HEK293 (cell line): ENCODE measurements at regions not wholly inside any gene's neighbourhood (a gene's known extent, or its start where the extent isn't known, plus 50 kb on each side); places are given as distances from the start of the nearest gene placed in this dataset.

ENCODE experiments used
- CTCF ChIA-PET: fragments of 350-600 bp; formaldehyde crosslinking; extraction: SDS; loops from one replicate; lab custom pipeline; 2021; ENCODE audit warnings: antibody characterized with exemption; lab: Yijun Ruan, JAX
- POLR2A ChIA-PET: fragments of 300-600 bp; formaldehyde crosslinking; extraction: SDS; loops from one replicate; lab custom pipeline; 2020; ENCODE audit warnings: antibody characterized with exemption, inconsistent platforms; lab: Yijun Ruan, JAX
- H3K27ac ChIP-seq: fragments of 200-500 bp; sonication (Bioruptor generic); 2 replicates; pipeline ENCODE4 v1.5.1; 2014; ENCODE audit warnings: low read depth, low read length, control low read depth, inconsistent platforms; ENCODE audit errors: extremely low read depth
- H3K36me3 ChIP-seq, 2 experiments: fragments of 200-500 bp in 1 of 2; sonication (Bioruptor generic) in 1 of 2; 1 replicate in 1 of 2; 2 replicates in 1 of 2; pipeline ENCODE4 v1.5.1; 2014 to 2017; ENCODE audit warnings: inconsistent platforms in 2 of 2, low read length in 2 of 2; ENCODE audit not compliant: control insufficient read depth in 2 of 2, insufficient read depth in 1 of 2
- H3K4me1 ChIP-seq: fragments of 200-500 bp; sonication (Bioruptor generic); 2 replicates; pipeline ENCODE4 v1.5.1; 2014; ENCODE audit warnings: mild to moderate bottlenecking, low read length, inconsistent platforms; ENCODE audit not compliant: control insufficient read depth, insufficient read depth
- H3K4me3 ChIP-seq: 2 replicates; pipeline ENCODE4 v1.5.1; 2011; ENCODE audit warnings: low read depth, mild to moderate bottlenecking, control low read depth, low read length, moderate library complexity
- H3K9me3 ChIP-seq: fragments of 200-500 bp; sonication (Bioruptor generic); 2 replicates; pipeline ENCODE4 v1.5.1; 2014; ENCODE audit warnings: low read depth, low read length, inconsistent platforms; ENCODE audit not compliant: control insufficient read depth, insufficient read depth
- ELK4 ChIP-seq: IDR thresholded peaks from 2 replicates; pipeline ENCODE4 v1.6.1; 2011; ENCODE audit warnings: mild to moderate bottlenecking, low read depth, low read length, borderline replicate concordance
- GFI1B ChIP-seq: fragments of 450-650 bp; formaldehyde crosslinking; IDR thresholded peaks from 2 replicates; pipeline ENCODE4 v1.5.1; 2016; ENCODE audit warnings: missing biosample characterization, missing genetic modification characterization
- GLI2 ChIP-seq: fragments of 450-650 bp; formaldehyde crosslinking; IDR thresholded peaks from 2 replicates; pipeline ENCODE4; 2017; ENCODE audit warnings: missing biosample characterization, missing genetic modification characterization, low read depth, borderline replicate concordance
- IKZF3 ChIP-seq: fragments of 450-650 bp; IDR thresholded peaks from 2 replicates; pipeline ENCODE4 v1.5.0; 2018; ENCODE audit warnings: missing biosample characterization, mild to moderate bottlenecking, missing genetic modification characterization, moderate library complexity
- KLF1 ChIP-seq: fragments of 450-650 bp; formaldehyde crosslinking; IDR thresholded peaks from 2 replicates; pipeline ENCODE4 v1.5.1; 2016; ENCODE audit warnings: missing biosample characterization, missing genetic modification characterization
- PBX3 ChIP-seq: sonication (generic); formaldehyde crosslinking; IDR thresholded peaks from 2 replicates; pipeline ENCODE4 v1.8.1; 2022; ENCODE audit warnings: mild to moderate bottlenecking, moderate library complexity, missing genetic modification reagents
- ZBTB1 ChIP-seq: fragments of 450-650 bp; formaldehyde crosslinking; IDR thresholded peaks from 2 replicates; pipeline ENCODE4 v1.5.1; 2016; ENCODE audit warnings: missing biosample characterization, missing genetic modification characterization
- ZBTB49 ChIP-seq: fragments of 450-650 bp; formaldehyde crosslinking; IDR thresholded peaks from 2 replicates; pipeline ENCODE4 v1.5.1; 2016; ENCODE audit warnings: missing biosample characterization, missing genetic modification characterization, low read depth
- ZEB2 ChIP-seq: fragments of 450-650 bp; formaldehyde crosslinking; IDR thresholded peaks from 2 replicates; pipeline ENCODE4 v1.5.1; 2016; ENCODE audit warnings: missing biosample characterization, missing genetic modification characterization
- ZFP3 ChIP-seq: fragments of 450-650 bp; formaldehyde crosslinking; IDR thresholded peaks from 2 replicates; pipeline ENCODE4 v1.5.1; 2016; ENCODE audit warnings: low read depth, missing biosample characterization, missing genetic modification characterization
- ZNF121 ChIP-seq: fragments of 450-650 bp; formaldehyde crosslinking; IDR thresholded peaks from 2 replicates; pipeline ENCODE4 v1.5.1; 2016; ENCODE audit warnings: missing biosample characterization, missing genetic modification characterization
- ZNF138 ChIP-seq: fragments of 450-650 bp; formaldehyde crosslinking; IDR thresholded peaks from 2 replicates; pipeline ENCODE4 v1.5.1; 2016; ENCODE audit warnings: missing biosample characterization, missing genetic modification characterization, borderline replicate concordance
- ZNF214 ChIP-seq: fragments of 450-650 bp; formaldehyde crosslinking; IDR thresholded peaks from 2 replicates; pipeline ENCODE4 v1.5.1; 2017; ENCODE audit warnings: missing biosample characterization, mild to moderate bottlenecking, missing genetic modification characterization, borderline replicate concordance
- ZNF223 ChIP-seq: fragments of 450-650 bp; formaldehyde crosslinking; IDR thresholded peaks from 2 replicates; pipeline ENCODE4 v1.5.1; 2016; ENCODE audit warnings: missing biosample characterization, missing genetic modification characterization
- ZNF239 ChIP-seq: fragments of 450-650 bp; formaldehyde crosslinking; IDR thresholded peaks from 2 replicates; pipeline ENCODE4 v1.5.1; 2016; ENCODE audit warnings: missing biosample characterization, missing genetic modification characterization
- ZNF274 ChIP-seq, 2 experiments: fragments of 200-500 bp in 1 of 2; fragments of 450-650 bp in 1 of 2; sonication (Bioruptor generic) in 1 of 2; formaldehyde crosslinking in 1 of 2; IDR thresholded peaks; 2 replicates each; pipeline versions ENCODE4 v1.5.1 to v1.6.1; 2014 to 2016; ENCODE audit warnings: borderline replicate concordance in 1 of 2, inconsistent platforms in 1 of 2, low read length in 1 of 2, missing biosample characterization in 1 of 2, missing genetic modification characterization in 1 of 2
- ZNF354C ChIP-seq: fragments of 450-650 bp; formaldehyde crosslinking; IDR thresholded peaks from 2 replicates; pipeline ENCODE4 v1.5.1; 2016; ENCODE audit warnings: missing biosample characterization, missing genetic modification characterization, low read depth, borderline replicate concordance
- ZNF426 ChIP-seq: fragments of 450-650 bp; formaldehyde crosslinking; IDR thresholded peaks from 2 replicates; pipeline ENCODE4 v1.5.1; 2017; ENCODE audit warnings: missing biosample characterization, missing genetic modification characterization, mild to moderate bottlenecking, inconsistent platforms, moderate library complexity
- ZNF513 ChIP-seq: fragments of 450-650 bp; IDR thresholded peaks from 2 replicates; pipeline ENCODE4 v1.5.1; 2018; ENCODE audit warnings: missing biosample characterization, missing genetic modification characterization
- ZNF529 ChIP-seq: fragments of 450-650 bp; formaldehyde crosslinking; IDR thresholded peaks from 2 replicates; pipeline ENCODE4 v1.5.1; 2017; ENCODE audit warnings: missing genetic modification characterization, missing biosample characterization; ENCODE audit not compliant: insufficient replicate concordance
- ZNF549 ChIP-seq: fragments of 450-650 bp; IDR thresholded peaks from 2 replicates; pipeline ENCODE4 v1.5.1; 2018; ENCODE audit warnings: missing biosample characterization, missing genetic modification characterization, mild to moderate bottlenecking, inconsistent platforms, moderate library complexity
- ZNF658 ChIP-seq: fragments of 450-650 bp; formaldehyde crosslinking; IDR thresholded peaks from 2 replicates; pipeline ENCODE4; 2016; ENCODE audit warnings: missing biosample characterization, missing genetic modification characterization
- ZNF692 ChIP-seq: fragments of 450-650 bp; formaldehyde crosslinking; IDR thresholded peaks from 2 replicates; pipeline ENCODE4 v1.5.1; 2016; ENCODE audit warnings: missing biosample characterization, missing genetic modification characterization
- ZSCAN16 ChIP-seq: fragments of 450-650 bp; formaldehyde crosslinking; IDR thresholded peaks from 2 replicates; pipeline ENCODE4 v1.5.1; 2016; ENCODE audit warnings: missing biosample characterization, missing genetic modification characterization

GRCh38 chr1:73511038-73511437, 686.9 kb downstream of the LRRIQ3 start (continued):
- TF ChIP-seq ZNF274 (IDR thresholded peaks at IDR 0.05; ENCODE audit: low read length) (no peak), ZNF274 (tag by site-specific recombination; IDR thresholded peaks at IDR 0.05; ENCODE audit: borderline replicate concordance) (no peak), KLF1 (tag by site-specific recombination) (no peak), ZSCAN16 (tag by site-specific recombination) (no peak), PBX3 (CRISPR knock-in tag) (no peak), ELK4 (no peak), ZNF121 (tag by site-specific recombination) (no peak), ZEB2 (tag by site-specific recombination) (no peak), ZNF223 (tag by site-specific recombination) (no peak)

GRCh38 chr1:73500154-73500553, 697.8 kb downstream of the LRRIQ3 start:
- Histone ChIP-seq H3K4me3 (no peak overlapping the region), H3K9me3 (no peaks in the 10 kb centered on the region), H3K36me3 (no peaks in the 10 kb centered on the region)
- CTCF ChIA-PET: interaction anchor here (0.6 kb wide), 1 partner anchor 17 kb away, joined by 4 read pairs; no protein-coding TSS in a partner anchor
- POLR2A ChIA-PET: no interaction called here
- no peak for TF ChIP-seq IKZF3 (tag by site-specific recombination)
- TF ChIP-seq ZBTB49 (tag by site-specific recombination): no peak
- TF ChIP-seq ZNF658 (tag by site-specific recombination): no peak
- no peak for TF ChIP-seq ZNF138
- TF ChIP-seq ZNF239 (tag by site-specific recombination): no peak
- no peak for TF ChIP-seq ZNF354C (tag by site-specific recombination)
- TF ChIP-seq ZNF513 (tag by site-specific recombination): no peak
- no peak for TF ChIP-seq ZFP3 (tag by site-specific recombination)
- TF ChIP-seq ZBTB1 (tag by site-specific recombination): no peak
- TF ChIP-seq ZNF549 (tag by site-specific recombination): no peak
- TF ChIP-seq ZNF692 (tag by site-specific recombination): no peak
- no peak for TF ChIP-seq GFI1B
- TF ChIP-seq ZNF426 (tag by site-specific recombination): no peak
- TF ChIP-seq ZNF529 (tag by site-specific recombination): no peak
- no peak for TF ChIP-seq ZNF214
- TF ChIP-seq GLI2 (tag by site-specific recombination): no peak
- TF ChIP-seq, all 188 proteins: peak for 0
- H3K4me1 ChIP-seq: no peaks in the 10 kb centered on the region
- no peak overlapping the region for H3K27ac ChIP-seq
